HG03066 (cell line): ENCODE measurements at regions not wholly inside any gene's neighbourhood (a gene's known extent, or its start where the extent isn't known, plus 50 kb on each side); places are given as distances from the start of the nearest gene placed in this dataset.
"Not testable (repeated sequence)": the region's sequence is repeated elsewhere in the genome, so short reads cannot be mapped to it uniquely, and the experiment has no call there.

ENCODE experiments used
- ATAC-seq: cut with Tn5 transposase; IDR thresholded peaks from one replicate; pipeline ENCODE4 v1.9.1; 2021; ENCODE audit warnings: low read depth; ENCODE audit not compliant: unreplicated experiment

DNA sequence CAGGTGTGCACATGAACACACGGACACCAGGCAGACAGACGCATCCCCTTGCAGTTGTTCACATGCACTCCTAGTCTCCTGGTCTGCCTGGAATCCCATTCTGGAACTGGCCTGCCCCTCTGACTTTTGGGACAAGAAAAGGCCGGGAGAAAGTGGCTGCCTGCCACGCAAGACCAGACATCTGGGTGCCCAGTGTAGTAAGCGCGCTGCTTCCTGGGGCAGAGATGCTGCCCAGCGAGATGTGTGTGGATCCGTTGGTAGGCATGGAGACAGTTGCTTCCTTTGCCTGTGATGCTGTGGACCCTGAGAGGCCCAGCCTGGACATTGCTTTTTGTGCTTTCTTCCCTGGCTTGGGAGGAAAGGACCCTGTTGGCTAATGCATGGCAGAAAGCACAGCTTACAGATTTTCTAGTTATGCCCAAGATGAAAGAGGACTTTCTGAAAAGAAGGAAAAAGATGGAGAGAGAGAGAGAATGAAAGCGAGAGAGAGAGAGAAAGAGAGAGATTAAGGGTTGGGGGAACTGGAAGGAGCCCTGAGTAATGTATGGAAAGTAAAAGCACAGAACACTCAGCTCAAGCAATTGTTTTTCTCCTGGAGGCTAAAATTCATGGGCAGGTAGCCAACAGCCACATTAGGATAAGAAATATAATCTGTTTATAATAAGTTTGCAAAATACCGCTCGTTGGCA lies 235.3 kb downstream of the BCL2L11 start:
- ATAC-seq, result not testable (repeated sequence)

DNA sequence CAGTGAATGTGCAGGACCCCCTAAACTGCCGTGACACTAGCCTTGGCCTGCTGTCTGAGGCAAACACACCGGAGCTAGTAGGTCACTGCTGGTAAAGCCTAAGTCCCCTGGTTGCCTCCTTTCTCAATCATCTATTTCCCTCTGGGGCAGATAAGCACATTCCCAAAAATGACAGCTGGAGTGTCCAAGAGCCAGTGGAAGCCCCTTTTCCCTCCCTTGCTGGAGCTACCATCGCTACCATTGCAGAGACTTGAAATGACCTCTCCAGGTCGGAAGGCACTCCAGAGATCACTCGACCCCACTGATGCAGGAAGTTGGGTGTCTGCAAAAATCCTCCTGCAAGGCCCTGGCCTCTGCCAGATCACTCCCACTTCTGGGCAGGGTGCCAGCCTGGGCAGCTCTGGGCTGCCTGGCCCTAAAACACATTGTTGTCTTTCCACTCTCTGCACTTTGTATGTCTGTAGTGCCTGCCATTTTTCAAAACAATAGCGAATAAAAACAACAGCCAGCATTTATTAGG lies 235.9 kb downstream of the BCL2L11 start:
- ATAC-seq, result not testable (repeated sequence)

DNA sequence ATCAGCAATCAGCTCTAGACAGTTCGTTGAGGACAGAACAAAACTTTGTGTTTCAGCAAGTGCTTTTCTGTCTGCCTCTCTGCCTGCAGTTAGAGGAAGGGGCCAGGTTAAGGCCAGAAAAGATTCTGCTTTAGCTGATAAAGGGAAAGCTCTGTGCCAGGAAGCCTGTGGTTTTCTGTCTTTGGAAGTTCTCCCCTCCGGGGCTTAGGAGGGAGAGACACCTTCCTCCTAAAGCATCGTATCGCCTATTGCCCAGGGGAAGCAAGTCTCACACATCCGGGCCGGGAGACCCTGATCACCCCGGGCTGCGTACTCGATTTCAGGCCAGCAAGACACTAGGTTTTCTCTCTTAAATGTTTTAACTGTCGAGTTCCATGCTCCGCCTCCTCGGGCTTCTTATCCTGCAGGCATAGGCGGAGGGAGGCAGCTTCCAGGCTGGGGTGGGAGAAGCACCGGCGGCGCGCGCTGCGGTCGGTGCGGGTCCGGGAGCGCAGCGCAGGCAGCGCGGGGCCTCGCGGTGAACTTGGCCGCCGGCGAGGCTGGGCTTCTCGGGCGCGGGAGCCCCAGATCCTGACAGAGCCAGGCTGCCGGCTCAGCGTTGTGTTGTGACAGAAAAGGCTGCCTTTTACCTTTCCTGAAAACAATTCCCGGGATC lies 245.4 kb downstream of the BCL2L11 start:
- not testable (repeated sequence) for ATAC-seq

DNA sequence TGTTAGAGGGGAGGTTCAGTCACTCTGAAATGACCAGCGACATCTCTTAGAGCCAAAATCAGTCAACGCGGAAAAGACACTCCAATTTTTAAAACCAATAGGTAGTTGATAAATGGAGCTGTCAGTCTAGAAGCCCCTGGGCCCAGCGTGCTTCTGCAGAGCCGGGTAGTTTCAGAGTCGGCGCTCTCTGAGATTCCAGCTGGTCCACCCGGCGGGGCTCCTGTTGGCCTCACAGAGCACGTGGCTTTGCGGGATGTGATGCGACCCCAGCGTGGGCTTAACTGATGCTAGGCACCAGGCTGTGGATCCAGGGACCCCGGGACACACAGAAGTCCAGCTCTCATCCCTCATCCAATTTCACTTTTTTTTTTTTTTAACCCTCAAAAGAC lies 245.9 kb downstream of the BCL2L11 start:
- not testable (repeated sequence) for ATAC-seq

DNA sequence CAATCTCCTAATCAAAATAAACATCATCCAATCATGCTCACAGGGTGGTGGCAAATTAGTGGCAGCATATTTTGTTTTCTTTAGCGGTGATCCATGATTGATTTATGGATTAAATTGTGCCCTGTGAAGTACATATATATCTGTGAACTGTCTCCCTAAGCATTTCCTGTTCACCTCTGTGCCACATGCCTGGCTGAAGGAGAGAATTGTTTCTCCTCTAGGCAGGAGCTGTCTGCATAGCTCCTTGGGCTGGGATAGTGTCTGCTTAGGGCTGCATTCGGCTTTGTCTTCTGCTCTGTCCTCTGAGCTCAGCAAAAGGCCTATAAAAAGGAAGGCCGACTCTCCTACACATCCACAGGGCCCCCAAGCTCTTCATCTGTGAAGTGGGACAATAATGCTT lies 246.4 kb downstream of the BCL2L11 start:
- ATAC-seq, result not testable (repeated sequence)

DNA sequence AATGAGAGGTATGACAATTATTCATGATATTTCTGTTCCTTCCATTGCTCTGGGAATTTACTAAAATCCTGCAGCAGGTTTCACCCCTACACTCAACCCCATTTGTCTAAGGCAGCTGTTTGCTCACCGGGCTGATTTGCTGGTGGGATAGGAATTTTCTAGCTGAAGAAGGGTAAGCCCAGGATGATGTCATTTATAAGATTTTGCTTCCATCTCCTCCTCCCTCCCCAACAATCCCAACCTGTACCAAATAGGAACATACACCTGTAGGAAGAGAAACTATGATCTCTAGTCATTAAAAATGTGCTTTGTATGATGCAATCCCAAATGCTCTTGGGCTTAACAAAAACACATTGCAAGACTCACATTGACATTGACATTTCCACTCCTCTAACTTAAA lies 247.2 kb downstream of the BCL2L11 start:
- ATAC-seq, result not testable (repeated sequence)

DNA sequence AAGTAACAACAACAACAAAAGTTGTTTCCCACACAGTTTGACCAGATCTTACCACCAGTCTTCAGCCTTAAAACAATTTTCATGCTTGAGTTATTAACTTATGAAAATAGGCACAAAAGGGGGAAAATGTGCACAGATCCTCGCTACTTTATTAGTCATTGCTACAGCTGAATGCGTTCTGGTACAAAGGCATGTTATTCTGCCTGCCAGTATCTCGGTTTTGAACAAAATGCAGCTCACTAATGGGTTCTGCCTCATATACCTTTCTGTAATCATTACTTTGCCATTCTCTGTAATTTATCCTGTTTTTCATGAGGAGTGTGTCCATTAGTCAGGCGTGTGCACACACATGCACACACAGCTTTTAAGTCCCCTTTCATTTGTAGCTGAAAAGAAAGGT lies 247.6 kb downstream of the BCL2L11 start:
- not testable (repeated sequence) for ATAC-seq

DNA sequence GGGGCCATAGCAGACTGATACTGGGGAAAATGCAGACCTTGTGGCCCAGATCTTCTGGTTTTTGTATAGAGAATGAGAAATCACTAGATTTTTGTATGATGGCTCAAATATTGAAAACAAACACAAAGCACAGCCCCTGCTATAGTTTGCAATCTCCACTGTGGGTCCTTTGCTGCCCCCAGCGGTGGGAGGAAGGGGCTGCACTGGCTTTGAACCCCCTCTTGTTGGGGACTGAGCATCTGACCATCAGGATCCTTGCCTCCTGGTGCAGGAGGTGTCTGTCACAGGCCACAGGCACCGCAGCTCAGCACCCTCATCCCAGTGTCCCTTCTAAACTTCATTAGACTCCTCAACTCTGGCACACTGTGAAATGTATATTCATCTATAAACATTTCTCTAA lies 252.3 kb downstream of the BCL2L11 start:
- ATAC-seq, result not testable (repeated sequence)

DNA sequence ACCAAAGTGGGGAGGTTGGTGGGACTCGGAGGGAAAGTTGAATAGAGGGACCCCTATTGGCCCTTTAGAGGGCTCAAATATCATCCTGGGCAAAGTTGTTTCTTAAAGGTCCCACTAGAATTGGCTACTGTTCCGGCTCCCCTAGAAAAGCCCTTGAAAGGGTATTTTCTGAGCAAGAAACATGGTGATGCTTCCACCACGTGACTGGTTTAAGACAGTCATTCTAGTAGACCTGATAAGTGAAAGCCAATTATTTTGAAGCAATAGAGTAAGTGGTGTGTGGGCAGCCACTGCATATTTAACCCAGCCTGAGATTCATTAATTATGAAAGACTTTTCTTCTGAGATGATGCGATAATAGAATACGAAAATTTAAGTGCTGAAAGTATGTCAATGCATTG lies 253.3 kb downstream of the BCL2L11 start:
- ATAC-seq, result not testable (repeated sequence)

DNA sequence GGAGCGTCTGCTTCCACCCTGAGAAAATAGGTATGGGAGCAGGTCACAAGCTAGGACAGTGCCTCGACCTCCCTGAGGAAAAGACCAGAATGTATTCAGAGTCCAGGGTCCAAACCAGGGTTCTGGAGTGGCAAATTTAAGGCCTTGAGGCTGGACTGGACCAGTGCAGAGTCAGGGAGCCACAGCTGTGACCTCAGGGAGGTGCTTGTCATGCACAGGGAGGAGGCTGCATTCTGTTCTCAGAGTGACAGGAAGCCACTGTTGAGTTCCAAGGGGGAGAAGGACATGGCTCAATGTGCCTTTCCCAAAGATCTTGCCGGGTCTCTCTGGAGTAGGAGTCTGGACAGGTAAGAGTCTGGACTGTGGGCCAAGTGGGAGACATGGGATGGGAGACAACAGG lies 254.0 kb downstream of the BCL2L11 start:
- not testable (repeated sequence) for ATAC-seq

DNA sequence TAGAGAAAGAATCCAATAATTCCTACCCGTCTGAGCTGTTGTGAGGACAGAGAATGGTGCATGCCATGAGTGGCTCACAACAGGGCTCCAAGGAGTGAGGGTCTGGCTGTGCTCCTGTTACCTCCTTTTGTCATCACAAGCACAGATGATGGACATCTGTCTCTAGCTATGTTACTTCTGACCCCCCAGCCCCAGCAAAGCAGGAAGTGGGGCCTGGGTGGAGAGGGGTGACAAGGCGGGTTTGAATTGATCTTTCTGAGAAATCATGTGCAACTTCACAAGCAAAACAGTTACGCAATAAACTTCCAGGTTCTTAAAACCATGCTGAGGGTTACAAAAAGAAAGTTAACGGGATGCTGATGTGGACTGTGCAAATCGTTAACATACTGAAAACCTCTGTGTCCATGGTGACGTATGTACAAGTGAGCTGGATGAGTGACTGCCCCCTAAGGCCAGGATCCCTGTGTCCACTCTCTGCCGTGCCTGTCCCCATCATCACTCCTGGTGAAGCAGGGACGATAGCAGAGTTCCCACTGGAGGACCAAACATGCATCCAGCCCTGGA lies 254.7 kb downstream of the BCL2L11 start:
- ATAC-seq, result not testable (repeated sequence)

DNA sequence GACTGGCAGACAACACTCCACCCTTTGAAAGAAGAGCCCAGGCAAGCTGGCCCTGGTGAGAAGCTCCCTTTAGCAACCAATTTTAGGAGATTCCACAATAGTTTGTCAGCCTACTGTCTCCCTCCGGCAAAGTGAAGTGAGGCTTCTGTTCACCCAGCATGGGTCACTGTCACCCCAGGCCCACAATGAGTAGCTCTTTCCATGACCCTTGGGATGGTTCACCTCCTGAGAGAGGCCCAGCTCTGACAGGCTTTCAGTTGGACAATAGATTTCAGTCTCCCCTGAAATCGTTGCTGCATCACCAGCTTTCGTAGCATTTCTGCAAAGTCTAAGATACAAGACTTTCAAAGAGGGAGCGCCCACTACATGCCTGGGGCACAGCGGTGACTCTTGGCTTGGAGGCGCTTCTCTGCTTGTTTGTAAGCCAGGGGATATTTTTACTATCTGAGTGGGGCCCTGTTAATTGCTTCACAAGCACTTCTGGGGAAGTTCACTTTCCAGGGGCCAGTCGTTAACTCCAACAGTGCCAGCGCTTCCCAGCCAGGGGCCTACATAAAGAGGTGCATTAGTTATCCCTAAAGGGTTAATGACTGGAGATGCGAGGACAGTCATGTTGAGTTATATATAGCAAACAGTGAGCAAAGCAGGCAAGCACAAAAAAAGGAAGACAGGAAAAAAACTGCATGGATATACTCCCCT lies 255.7 kb downstream of the BCL2L11 start:
- not testable (repeated sequence) for ATAC-seq

DNA sequence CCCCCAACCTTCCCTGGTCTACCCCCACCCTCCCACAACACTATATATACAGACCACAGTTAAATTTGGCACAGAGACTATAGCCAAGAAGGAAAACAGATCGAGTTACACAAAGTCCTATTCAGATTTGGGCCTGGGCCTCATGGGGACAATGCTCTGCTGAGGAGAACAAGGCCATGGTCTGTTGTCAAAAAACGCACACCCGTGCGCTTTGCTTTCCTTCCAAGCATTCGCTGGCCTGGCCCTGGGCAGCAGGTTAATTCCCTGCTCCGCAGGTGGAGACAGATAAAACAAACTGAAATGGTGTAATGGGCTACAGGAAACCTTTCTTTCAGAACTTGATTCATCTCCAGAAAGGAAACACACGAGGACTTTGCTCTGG lies 256.2 kb downstream of the BCL2L11 start:
- not testable (repeated sequence) for ATAC-seq

DNA sequence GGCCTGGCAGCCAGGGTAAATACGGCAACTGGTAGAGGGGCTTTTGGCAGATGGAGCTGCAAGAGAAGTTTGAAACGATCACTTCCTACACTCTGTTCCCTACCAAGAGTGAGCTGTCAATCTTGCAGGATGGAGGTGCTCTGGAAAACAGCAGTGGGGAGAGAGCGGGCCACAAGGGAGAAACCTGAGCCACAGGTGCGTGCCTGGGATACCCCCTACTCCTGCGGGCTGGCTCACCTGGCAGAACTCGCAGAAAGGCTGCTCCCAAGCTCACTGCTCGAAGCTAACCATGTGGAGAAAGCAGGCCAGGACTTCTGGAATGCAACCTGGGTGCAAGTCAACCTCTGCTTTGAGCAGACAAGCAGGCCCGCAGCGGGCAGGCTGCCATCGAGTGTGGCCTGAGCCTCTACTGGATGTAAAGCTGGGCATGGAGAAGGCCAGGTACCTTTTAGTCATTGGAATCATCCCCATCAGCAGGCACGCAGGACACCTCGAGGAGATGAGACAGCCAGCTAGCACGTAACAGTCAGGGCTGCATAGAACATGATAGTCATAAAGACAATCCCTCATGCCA lies 256.8 kb downstream of the BCL2L11 start:
- not testable (repeated sequence) for ATAC-seq

DNA sequence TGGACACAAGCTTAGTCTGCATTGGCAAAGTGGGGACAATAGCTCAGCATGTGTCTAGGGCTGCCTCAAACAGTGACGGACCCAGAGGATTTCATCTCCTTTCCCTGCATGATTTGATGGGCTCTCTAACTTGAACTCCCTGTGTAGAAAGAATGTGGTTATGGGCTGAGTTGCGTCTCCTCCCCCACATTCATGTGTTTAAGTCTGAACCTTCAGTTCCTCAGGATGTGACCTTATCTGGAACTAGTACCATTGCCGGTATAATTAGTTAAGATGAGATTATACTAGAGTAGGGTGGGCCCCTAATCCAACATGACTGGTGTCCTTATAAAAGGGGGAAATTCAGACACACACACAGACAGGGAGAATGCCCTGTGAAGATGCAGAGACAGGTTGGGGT lies 257.6 kb downstream of the BCL2L11 start:
- ATAC-seq, result not testable (repeated sequence)

DNA sequence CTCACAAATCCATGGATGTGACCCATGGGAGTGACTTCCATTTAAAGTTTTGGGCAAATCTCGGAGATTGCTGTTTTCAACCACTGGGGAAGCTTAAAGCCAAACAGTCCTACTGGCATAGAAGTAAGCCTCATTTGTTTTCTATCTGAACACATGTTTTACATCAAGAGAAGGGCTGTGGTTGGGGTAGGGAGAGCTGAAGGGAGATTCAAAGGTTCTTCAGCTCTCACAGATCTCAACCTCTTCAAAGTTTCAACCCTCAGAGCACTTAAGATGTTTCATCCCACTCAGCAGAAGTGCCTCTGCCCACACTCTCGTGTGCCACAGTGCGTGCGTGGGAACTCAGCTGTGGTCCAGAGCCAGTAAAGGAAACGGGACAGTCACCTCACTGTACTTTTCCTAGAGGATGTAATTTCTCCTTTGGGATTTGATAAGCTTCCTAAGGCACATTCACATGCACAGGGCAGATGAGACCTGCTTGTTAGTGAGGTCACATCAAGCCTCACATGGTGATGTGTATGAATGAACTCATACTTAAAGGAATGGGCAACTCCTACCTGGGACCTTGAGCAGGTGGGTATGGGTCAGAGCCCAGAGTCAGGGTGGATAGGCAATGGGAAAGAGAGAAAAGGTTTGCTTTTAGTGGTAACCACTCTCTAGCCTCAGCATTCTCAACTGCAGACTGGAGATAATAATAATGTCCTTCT lies 260.2 kb downstream of the BCL2L11 start:
- ATAC-seq, result not testable (repeated sequence)

DNA sequence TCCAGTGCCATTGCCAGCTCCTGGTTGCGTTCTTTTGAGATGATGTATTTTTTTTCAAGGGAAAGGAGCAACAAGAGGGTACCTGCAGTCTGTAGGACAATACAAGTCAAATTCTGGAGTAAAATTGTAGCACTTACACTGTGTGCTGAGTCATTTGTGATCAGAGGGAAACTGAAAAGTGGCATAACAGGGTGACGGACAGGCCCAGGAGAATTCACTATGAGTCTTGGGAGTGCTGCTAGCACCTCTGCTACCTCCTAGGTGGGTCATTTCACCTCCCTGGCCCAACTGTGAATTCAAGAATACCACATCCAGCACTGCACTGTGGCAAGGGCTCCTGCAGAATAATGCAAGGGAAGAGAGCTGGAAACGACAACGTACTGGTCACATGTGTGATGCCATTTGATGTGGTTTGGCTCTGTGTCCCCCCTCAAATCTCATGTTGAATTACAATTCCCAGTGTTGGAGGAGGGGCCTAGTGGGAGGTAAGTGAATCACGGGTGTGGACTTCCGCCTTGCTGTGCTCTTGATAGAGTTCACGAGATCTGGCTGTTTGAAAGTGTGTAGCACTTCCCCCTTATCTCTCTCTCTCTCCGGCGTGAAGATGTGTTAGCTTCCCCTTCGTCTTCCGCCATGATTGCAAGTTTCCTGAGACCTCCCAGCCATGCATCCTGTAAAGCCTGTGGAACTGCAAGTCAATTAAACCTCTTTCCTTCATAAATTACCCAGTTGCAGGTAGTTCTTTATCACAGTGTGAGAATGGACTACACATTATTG lies 261.0 kb downstream of the BCL2L11 start:
- not testable (repeated sequence) for ATAC-seq

DNA sequence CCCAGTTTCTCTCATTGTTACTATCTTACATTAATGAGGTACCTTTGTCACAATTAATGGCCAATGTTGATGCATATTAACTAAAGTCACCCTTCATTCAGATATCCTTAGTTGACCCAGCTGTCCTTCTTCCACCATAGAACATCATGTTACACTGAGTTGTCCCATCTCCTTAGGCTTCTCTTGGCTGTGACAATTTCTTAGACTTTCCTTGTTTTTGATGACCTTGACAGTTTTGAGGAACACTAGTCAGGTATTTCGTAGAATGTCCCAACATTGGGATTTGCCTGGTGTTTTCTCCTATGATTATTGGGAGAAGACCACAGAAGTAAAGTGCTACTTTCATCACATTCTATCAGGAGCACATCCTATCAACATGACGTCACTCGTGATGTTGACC lies 261.8 kb downstream of the BCL2L11 start:
- not testable (repeated sequence) for ATAC-seq

DNA sequence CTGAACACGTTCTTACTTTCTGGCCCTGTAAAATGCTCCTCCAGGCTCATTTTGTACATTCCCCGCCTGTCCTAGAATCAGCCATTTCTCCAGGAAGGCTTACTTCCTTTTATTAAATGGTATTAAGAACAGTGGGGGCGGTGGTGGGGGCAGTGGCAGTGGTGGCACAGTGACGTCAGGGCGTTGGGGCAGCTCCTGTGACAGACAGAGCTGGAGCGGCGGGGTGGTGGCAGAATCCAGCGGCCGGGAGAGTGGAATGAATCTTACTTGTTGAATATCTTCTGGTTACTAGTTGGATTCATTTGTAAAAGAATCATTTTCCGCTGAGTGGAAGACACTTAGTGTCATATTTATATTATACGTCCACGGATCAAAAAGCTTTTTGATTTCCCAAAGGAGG lies 262.6 kb downstream of the BCL2L11 start:
- not testable (repeated sequence) for ATAC-seq
